Urothelium cell line (cell line): ENCODE measurements at regions not wholly inside any gene's neighbourhood (a gene's known extent, or its start where the extent isn't known, plus 50 kb on each side); places are given as distances from the start of the nearest gene placed in this dataset.
"Not testable (repeated sequence)": the region's sequence is repeated elsewhere in the genome, so short reads cannot be mapped to it uniquely, and the experiment has no call there.

Source experiments
- DNase-seq: peaks from one replicate; pipeline ENCODE4 v3.0.0; 2011; ENCODE audit warnings: low spot score, mixed read lengths
- FAIRE-seq: peaks from 2 replicates; lab custom pipeline; 2011; peaks lifted over from hg19 to GRCh38; lab: Jason Lieb, UNC

DNA sequence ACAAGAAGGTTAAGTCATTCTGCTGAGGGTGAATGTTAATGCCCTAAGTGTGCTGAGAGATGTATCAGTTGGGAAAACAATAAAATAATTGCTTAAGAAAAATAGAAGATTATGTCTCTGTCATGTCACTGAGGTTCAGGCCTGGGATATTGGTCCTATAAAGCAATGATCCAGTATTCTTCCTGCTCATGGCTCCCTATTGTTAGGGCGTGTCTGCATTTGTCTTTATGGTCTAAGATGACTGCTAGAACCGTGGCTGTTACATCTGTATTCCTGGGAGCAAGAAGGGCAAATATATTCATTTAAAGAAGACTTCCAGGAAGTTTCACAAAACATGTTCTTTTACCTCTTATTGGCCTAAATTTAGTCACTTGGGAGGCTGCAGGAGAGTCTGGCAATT lies 125.0 kb downstream of the KCNE4 start:
- FAIRE-seq (no peak), DNase-seq (no peak)

DNA sequence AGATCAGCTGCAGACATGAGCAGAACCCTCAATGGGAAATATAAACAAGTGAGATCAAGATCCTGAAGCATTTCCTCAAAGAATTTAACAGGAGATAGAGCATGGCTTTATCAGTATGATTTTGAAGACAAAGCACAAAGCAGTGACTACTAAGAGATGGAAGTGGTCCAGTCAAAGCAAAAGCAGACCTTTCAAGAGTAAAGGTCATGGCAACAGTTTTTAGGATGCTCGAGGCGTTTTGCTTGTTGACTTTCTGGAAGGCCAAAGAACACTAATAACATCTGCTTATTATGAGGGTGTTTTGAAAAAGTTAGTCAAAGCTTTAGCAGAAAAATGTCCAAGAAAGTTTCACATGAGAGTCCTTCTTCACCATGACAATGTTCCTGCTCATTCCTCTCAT lies 128.5 kb downstream of the KCNE4 start:
- no peak for FAIRE-seq
- no peak for DNase-seq

DNA sequence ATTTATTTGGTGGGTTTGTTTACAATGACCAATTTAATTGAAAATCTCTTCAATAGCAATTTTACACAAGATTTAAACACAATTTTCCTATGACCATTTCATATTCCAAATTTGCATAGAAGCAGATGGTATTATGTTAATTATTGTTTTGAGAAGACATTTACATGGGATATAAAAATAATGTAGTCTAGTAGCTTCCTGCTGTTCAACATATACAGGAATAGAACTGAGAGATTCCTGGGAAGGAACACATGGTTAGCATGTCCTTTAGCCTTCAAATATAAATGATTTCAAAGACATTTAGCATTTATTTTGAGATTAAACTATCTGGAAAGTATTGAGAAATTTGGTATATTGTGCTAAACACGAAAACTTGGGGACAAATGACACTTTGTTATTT lies 129.6 kb downstream of the KCNE4 start:
- DNase-seq (no peak), FAIRE-seq (no peak)

DNA sequence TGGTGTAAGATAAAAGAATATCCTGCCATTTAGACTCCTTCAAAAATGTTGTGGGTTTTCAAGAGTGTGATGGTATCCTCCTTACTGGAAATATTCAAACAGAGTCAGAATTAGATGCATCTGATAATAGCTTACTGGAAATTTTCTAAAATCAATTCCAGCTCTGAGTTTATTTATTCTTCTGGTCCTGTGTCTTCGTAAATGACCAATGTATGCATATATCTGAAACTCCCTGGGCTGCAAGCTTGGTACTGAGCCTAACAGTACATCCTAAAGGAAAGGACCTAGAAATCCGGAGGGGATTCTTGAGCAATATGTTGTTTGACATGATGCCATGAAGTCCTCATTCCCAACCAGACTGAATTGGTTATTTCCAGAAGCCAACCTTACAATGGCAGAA lies 130.4 kb downstream of the KCNE4 start:
- DNase-seq (no peak), FAIRE-seq (no peak)

DNA sequence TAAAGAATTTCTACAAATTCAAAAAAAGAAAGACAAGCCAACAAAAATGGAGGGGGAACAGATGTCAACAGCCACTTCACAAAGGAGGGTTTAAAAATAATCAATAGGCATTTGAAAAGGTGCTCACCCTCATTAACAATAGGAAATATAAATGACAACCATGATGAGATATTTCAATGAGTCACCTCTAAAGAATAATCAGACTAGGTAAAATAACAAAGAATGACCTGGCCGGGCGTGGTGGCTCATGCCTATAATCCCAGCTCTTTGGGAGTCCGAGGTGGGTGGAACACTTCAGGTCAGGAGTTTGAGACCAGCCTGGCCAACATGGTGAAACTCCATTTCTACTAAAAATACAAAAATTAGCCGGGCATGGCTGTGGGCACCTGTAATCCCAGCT lies 133.6 kb downstream of the KCNE4 start:
- FAIRE-seq (no peak), DNase-seq (no peak)

DNA sequence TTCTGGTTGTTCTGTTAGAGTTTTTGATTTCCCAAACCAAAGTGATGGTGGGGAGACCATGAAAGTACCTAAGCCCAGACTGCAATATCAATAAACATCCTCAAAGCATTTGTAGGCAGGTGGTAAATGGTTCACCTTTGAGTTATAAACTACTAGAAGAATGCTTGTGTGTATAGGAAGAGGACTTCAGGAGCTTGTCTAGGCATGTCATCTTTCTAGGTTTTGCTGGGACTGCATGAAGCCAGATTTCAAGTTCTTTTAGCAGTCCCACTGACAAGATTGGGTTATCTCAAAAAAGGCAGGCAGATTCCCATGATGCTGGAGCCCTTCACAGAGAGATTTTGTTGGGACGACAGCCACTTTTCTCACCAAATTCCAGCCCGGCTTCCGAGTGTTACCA lies 135.3 kb downstream of the KCNE4 start:
- no peak for DNase-seq
- no peak for FAIRE-seq

DNA sequence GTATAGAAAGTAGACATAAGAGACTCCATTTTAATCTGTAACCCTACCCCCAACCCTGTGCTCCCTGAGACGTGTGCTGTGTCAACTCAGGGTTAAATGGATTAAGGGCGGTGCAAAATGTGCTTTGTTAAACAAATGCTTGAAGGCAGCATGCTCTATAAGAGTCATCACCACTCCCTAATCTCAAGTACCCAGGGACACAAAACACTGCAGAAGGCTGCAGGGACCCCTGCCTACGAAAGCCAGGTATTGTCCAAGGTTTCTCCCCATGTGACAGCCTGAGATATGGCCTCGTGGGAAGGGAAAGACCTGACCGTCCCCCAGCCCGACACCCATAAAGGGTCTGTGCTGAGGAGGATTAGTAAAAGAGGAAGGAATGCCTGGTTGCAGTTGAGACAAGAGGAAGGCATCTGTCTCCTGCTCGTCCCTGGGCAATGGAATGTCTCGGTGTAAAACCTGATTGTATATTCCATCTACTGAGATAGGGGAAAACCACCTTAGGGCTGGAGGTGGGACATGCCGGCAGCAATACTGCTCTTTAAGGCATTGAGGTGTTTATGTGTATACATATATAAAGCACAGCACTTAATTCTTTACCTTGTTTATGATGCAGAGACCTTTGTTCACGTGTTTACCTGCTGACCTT lies 138.7 kb downstream of the KCNE4 start:
- FAIRE-seq, DNase-seq: not testable (repeated sequence)

DNA sequence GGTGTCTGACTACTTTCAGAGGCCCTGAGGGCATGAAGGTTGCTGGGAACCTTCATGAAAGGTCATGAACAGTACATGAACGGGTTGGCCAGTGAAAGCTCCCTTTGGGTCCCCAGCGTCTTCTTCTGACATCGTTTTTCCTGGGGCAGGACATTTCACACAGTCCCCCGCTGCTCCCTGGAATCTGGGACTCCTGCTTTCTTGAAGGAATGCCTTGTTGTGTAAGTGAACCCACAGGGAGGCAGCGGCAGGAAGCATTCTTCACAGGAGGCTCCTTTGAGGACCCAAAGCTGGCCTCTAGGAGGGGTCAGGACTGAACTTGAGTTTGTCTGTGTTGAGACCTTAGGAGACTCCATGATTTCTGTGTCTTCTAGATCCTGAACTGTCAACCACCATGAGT lies 144.3 kb downstream of the KCNE4 start:
- no peak for FAIRE-seq
- no peak for DNase-seq

DNA sequence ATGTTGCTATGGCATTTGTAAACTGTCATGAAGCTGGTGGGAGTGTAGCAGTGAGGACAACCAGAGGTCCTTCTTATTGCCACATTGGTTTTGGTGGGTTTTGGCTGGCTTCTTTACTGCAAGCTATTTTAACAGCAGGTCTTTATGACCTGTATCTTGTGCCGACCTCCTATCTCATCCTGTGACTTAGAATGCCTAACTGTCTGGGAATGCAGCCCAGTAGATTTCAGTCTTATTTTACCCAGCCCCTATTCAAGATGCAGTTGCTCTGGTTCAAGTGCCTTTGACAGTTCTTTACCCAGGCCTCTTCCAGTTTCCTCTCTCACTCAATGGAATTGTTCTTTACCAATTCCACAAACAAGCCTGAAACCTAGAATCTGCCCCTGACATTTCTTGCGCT lies 145.1 kb downstream of the KCNE4 start:
- DNase-seq: no peak
- no peak for FAIRE-seq

DNA sequence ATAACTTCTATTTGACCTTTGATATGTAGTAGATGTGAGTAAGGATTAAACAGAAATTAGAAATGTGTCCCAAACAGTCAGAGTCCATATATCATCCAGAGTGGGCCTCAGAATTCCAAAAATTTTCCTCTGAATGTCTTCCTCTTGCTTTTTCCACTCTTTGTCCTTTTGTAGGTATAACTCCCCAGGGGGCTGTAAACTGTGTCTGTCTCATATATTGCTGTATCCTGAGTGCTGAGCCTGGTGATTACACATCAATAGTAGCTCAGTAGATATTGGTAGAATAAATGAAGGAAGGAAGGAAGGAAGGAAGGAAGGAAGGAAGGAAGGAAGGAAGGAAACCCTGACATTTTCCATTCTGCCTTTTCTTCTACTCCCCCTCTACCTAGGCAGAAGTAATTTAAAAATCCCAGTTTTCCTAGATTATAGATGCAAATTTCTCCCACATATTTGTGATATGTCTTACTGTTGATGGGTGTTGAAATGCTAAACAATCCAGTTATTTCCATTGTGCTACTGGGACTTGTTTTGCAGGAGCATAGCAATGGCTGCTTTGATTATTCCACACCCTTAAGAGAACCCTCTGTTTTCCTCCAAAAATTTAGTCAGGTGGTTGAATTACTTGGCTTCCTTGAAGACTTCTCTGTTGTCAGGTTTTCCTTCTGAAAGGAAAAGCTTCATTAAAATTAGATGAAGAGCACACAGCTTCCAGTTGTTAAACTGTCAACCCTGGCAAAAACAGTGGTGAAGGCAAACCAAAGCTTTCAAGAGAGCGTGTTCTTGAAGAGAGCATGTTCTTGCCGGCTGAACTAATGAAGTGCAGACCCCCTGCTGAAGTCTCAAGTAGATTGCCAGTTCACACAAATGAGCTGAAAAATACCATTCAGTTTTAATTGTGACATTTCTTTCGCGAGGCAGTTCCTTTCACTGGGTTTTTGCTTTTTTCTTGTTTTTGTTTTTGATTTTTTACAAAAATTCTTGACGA lies 147.8 kb downstream of the KCNE4 start:
- no peak for DNase-seq
- FAIRE-seq: no peak

DNA sequence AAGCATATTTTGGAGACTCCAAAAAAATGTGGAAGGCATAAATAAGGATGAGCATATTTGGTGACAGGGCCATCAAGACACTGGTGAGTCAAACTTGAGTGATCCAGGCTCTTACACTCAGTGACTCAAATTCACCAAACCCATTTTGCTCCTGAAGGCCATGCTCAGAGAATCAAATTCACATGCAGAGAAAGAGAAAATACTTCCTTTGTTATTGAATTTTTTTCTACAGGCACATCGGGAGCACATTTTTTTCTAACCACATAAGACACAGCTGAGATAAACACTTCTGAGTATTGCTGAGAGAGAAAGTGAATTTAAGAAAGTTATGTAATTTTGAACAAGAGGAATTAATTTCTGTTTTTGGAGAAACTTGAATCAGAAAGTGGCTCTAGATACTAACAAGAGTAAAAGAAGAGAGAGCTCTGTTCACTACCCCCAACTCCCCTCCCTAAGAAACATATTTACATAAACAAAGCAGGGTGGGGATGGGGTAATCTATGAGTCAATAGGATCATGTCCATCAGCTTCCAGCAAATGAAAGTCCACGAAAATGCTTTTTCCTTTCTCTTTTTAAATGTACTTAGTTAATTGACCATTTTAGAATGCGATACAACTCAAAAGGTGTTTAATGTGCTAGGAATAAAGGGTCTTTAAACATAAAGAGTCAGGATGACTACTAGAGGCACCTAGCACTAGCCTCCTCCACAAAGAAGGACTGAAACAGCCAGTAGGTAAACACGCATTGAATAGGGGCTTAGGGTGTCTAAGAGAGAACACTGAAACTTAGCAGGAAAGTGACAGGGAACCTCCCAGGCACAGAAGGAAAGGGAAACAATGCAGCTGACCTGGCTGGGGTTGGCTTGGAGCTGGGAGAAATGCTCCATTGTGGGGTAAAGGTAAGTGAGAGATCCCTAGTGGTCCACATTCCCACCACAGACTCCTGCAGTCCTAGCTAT lies 152.3 kb downstream of the KCNE4 start:
- DNase-seq: peak; percentile 13

DNA sequence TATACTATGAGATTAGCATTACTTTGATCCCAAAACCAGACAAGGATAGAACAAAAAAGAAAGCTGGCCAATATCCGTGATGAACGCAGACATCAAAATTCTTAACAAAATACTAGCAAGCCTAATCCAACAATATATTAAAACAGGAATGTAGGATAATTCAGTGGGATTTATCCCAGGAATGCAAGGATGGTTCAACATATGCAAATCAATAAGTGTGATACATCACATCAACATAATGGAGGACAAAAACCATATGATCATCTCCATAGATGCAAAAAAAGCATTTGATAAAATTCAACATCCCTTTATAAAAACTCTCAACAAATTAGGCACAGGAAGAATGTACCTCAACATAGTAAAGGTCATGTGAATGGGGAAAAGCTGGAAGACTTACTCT lies 158.5 kb downstream of the KCNE4 start:
- no peak for FAIRE-seq
- no peak for DNase-seq

More for the DNA sequence above, 152.3 kb downstream of the KCNE4 start:
- FAIRE-seq: no peak

DNA sequence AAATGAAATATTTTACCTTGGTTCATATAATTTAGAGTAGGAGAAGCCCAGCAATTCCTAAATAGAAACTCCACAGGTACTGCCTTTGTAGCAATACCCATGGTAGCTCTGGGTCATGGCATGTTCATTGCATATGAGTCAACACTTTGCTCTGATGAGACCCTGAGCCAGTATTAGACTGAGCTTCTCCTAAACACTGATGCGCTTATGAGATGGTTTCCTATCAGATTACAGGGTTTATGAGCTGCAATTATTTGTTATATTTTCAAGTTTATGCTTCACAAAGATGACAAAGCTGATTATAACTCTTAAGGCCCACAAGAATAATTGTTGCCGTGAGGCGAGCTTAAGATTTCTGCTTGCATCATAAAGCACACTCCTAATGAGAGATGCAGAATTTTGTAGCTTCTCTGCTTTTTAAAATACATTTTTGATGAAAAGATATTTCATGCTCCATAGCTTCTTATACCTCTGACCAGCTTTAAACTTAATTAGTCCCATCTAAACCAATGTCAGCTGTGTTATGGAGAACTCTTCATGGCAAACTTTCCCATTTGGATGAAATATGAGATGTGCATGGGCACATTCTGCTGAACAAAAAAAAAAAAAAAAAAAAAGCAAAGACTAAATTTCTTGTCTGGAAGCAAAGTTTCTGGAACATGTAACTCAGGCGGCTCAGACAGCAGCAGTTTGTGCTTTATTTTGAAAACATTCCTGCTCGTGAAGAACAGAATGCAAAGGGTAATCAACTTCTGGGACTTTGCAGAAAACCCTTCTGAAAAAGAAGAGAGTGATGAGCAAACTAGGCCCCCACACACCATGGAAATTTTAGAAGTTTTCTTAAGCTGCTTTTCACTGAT lies 162.6 kb downstream of the KCNE4 start:
- no peak for DNase-seq
- no peak for FAIRE-seq

DNA sequence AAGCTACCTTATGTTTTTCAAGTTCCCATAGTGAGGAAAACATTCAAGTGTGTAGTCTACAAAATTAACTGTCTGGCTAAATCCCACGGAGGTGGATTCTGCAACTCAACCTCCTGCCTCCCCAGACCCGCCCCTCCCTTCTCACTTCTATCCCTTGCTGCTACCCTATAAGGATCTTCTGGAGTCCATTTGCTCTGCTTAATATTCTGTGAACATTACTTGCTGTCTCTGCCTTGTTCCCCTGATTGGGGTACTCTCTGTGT lies 163.2 kb downstream of the KCNE4 start:
- no peak for DNase-seq
- no peak for FAIRE-seq

DNA sequence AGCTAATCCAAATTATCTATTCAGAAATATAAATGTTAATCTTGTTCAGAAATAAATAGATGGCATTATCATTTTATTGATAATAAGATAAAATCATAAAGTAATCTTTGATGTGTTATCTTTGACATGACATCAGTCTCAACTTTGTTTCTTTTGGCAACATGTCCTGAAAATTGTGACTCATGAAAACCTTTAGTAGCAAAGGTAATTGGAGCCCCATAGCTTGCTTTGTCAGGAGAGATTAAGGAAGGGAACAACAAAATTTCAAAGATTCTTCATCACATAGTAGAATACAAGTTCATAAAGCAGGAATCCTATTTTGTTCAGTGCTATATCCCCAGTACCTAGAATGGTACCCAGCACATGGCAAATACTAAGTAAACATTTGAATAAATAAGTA lies 165.4 kb downstream of the KCNE4 start:
- DNase-seq (no peak), FAIRE-seq (no peak)

DNA sequence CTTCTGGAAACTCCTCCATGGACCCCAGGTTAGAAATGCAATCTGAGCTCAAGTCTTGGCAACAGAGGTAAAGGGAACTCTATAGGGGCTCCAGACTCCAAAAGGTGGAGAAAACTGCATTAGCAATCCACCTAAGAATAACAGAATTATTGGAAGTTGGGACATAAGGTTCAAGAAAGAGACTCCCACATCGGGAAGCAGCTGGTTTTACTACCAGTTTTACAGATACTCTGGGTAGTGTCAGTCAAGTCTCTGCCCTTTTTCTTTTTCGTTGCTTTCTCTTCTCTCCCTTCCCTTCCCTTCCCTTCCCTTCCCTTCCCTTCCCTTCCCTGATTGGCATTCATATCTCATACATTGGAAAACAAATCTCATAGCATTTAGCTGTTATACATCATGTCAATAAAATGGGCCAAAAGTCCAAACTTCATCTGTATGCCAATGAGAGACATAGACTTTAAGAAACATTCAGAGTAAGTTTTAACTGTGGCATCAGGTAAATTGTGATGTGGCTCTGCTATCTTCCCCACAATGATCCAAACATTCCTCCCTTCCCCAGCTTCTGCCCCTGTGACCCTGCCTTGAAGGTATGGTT lies 166.7 kb downstream of the KCNE4 start:
- DNase-seq (no peak), FAIRE-seq (no peak)

DNA sequence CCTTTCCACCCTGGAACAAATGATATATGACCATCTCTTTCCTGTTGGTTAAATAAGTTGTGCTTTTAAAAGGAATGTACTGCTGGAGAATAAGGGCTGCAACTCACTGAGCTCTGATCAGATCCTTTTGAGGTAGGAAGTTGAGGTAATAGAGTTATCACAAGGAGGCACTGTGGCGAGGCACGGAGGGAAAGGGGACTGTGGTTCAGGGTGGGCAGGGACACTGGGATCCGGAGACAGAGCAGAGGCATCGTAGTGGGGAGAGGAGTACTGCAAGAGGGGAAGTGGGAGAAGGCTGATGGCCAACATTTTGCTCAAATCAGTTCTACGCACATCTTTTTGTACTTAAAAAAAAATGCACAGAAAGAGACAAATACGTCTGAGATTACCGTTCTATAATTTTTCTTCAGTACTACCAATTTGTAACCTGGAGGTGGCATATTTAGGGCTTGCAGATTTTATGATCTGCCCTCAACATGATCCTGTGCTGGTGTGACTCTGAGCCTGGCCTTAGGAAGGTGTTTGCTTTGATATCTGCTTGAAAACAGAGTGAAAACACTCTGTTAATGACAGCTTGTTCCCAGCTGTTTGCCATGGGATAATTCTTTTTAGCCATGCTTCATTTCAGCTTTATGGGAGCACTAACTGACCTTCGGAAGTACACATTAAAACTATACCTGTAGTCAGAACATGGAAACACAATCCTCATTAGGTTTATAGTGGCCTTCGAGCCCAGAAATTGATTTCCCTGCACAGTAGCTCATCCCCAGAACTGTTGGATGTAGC lies 168.1 kb downstream of the KCNE4 start:
- DNase-seq (no peak), FAIRE-seq (no peak)

DNA sequence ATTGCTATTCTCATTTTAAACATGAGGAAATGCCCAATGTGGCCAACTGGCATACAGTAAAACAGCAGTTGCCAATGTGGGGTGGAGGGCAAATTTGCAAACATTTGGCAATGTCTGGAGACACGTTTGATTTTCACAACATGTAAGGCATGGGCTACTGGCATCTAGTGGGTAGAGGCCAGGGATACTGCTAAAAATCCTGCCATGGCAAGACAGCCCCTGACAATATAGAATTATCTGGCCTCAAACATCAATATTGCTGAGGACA lies 168.6 kb downstream of the KCNE4 start:
- FAIRE-seq (no peak), DNase-seq (no peak)

DNA sequence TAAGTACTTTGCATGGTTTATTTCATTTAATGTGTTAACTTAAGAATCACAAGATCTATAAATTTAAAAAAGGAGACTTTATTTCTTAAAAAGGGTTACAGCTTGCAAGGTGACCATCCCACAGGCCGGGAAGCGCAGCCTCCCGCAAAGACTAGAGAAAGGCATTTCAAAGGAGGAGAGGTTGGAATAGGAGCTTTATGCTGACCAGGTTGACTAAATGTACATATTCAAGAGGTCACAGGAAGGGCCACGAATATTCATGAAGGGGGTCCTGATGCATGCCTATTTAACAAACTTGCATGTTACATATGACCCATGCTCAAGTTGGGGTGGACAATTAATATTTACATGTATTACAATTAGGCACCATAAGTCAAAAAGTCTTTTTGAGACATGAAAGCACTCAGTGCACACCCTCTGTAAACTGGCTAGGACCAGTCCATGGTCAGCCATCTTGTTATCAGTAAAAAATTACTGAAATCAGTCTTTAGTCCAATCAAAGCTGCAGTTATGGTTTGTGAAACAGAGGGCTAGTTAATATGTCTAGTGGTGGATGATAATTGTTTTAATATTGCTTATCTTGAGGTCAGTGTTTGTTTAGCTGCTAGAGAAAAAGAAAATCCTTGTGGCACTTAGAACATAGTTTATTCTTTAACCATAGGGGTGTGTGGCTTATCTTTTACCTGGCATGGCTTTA lies 169.3 kb downstream of the KCNE4 start:
- FAIRE-seq (no peak), DNase-seq (no peak)
